ENCODE measurements at regions not wholly inside any gene's neighbourhood (a gene's known extent, or its start where the extent isn't known, plus 50 kb on each side); places are given as distances from the start of the nearest gene placed in this dataset.
"Not testable (repeated sequence)": the region's sequence is repeated elsewhere in the genome, so short reads cannot be mapped to it uniquely, and the experiment has no call there.

DNA sequence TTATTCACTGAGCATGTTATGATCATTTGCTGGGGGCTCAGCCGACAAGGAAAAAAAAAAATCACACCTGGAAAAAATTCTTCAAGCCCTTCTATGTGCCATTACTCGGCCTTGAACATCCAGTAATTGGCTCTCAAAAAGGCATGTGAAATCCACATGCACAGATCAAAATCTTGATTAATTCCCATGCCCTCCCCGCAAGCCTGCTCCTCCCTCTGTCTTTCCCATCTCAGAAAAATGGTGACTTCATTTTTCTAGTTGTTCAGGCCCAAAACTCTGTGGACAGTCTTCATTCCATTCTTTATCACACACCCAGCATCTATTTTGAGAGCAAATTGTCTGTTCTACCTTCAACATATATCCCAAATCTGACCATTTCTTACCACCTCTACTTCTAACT, 91.2 kb upstream of the FRMD4A start:
- no peak for TF ChIP-seq HNF4G (IDR thresholded peaks at IDR 0.05)
- TF ChIP-seq RAD21 (IDR thresholded peaks at IDR 0.05): no peak
- TF ChIP-seq SP1 (IDR thresholded peaks at IDR 0.05): no peak
- TF ChIP-seq, protein P1, sequence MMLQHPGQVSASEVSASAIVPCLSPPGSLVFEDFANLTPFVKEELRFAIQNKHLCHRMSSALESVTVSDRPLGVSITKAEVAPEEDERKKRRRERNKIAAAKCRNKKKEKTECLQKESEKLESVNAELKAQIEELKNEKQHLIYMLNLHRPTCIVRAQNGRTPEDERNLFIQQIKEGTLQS (IDR thresholded peaks at IDR 0.05): no peak
- TF ChIP-seq YY1 (IDR thresholded peaks at IDR 0.05): no peak
- TF ChIP-seq FOXA2 (IDR thresholded peaks at IDR 0.05): no peak
- TF ChIP-seq NR2F2 (IDR thresholded peaks at IDR 0.05): no peak
- TF ChIP-seq, protein P2, sequence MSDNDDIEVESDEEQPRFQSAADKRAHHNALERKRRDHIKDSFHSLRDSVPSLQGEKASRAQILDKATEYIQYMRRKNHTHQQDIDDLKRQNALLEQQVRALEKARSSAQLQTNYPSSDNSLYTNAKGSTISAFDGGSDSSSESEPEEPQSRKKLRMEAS (IDR thresholded peaks at IDR 0.05): no peak
- no peak for TF ChIP-seq RXRA (IDR thresholded peaks at IDR 0.05)
- TF ChIP-seq, protein P3, sequence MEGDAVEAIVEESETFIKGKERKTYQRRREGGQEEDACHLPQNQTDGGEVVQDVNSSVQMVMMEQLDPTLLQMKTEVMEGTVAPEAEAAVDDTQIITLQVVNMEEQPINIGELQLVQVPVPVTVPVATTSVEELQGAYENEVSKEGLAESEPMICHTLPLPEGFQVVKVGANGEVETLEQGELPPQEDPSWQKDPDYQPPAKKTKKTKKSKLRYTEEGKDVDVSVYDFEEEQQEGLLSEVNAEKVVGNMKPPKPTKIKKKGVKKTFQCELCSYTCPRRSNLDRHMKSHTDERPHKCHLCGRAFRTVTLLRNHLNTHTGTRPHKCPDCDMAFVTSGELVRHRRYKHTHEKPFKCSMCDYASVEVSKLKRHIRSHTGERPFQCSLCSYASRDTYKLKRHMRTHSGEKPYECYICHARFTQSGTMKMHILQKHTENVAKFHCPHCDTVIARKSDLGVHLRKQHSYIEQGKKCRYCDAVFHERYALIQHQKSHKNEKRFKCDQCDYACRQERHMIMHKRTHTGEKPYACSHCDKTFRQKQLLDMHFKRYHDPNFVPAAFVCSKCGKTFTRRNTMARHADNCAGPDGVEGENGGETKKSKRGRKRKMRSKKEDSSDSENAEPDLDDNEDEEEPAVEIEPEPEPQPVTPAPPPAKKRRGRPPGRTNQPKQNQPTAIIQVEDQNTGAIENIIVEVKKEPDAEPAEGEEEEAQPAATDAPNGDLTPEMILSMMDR (IDR thresholded peaks at IDR 0.05; ENCODE audit: low read depth, low read length, missing input control): no peak
- no peak for TF ChIP-seq HNF4A (conservative IDR thresholded peaks at IDR 0.05)
- TF ChIP-seq, protein P4, sequence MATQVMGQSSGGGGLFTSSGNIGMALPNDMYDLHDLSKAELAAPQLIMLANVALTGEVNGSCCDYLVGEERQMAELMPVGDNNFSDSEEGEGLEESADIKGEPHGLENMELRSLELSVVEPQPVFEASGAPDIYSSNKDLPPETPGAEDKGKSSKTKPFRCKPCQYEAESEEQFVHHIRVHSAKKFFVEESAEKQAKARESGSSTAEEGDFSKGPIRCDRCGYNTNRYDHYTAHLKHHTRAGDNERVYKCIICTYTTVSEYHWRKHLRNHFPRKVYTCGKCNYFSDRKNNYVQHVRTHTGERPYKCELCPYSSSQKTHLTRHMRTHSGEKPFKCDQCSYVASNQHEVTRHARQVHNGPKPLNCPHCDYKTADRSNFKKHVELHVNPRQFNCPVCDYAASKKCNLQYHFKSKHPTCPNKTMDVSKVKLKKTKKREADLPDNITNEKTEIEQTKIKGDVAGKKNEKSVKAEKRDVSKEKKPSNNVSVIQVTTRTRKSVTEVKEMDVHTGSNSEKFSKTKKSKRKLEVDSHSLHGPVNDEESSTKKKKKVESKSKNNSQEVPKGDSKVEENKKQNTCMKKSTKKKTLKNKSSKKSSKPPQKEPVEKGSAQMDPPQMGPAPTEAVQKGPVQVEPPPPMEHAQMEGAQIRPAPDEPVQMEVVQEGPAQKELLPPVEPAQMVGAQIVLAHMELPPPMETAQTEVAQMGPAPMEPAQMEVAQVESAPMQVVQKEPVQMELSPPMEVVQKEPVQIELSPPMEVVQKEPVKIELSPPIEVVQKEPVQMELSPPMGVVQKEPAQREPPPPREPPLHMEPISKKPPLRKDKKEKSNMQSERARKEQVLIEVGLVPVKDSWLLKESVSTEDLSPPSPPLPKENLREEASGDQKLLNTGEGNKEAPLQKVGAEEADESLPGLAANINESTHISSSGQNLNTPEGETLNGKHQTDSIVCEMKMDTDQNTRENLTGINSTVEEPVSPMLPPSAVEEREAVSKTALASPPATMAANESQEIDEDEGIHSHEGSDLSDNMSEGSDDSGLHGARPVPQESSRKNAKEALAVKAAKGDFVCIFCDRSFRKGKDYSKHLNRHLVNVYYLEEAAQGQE (IDR thresholded peaks at IDR 0.05): no peak
- TF ChIP-seq TAF1 (conservative IDR thresholded peaks at IDR 0.05): no peak
- TF ChIP-seq GABPA (IDR thresholded peaks at IDR 0.05 in 1 of 2, conservative IDR thresholded peaks at IDR 0.05 in 1 of 2): no peak
- TF ChIP-seq FOXA1 (IDR thresholded peaks at IDR 0.05): no peak
- no peak for TF ChIP-seq EGR1 (IDR thresholded peaks at IDR 0.05; ENCODE audit: low read depth in 2 of 2)
- TF ChIP-seq, protein P5, sequence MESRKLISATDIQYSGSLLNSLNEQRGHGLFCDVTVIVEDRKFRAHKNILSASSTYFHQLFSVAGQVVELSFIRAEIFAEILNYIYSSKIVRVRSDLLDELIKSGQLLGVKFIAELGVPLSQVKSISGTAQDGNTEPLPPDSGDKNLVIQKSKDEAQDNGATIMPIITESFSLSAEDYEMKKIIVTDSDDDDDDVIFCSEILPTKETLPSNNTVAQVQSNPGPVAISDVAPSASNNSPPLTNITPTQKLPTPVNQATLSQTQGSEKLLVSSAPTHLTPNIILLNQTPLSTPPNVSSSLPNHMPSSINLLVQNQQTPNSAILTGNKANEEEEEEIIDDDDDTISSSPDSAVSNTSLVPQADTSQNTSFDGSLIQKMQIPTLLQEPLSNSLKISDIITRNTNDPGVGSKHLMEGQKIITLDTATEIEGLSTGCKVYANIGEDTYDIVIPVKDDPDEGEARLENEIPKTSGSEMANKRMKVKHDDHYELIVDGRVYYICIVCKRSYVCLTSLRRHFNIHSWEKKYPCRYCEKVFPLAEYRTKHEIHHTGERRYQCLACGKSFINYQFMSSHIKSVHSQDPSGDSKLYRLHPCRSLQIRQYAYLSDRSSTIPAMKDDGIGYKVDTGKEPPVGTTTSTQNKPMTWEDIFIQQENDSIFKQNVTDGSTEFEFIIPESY (IDR thresholded peaks at IDR 0.05): no peak
- H3K36me3 ChIP-seq (ENCODE audit: control insufficient read depth in 4 of 4, insufficient read depth in 3 of 4, low read depth in 1 of 4, low read length in 3 of 4): no peaks in the 10 kb centered on the region
- no peak for DNase-seq (ENCODE audit: low spot score)
- no peaks in the 10 kb centered on the region for H3K27me3 ChIP-seq (ENCODE audit: control insufficient read depth in 4 of 4, insufficient read depth in 4 of 4, low read length in 3 of 4)
- no peak overlapping the region for H3K4me3 ChIP-seq (ENCODE audit: low read depth in 1 of 3, low read length in 3 of 3)
- no peaks in the 10 kb centered on the region for H3K4me1 ChIP-seq (ENCODE audit: control insufficient read depth in 4 of 4, insufficient read depth in 4 of 4, low read length in 3 of 4)
- no peak overlapping the region for H3K27ac ChIP-seq (ENCODE audit: low read depth in 1 of 2, low read length in 2 of 2)
- H3K9ac ChIP-seq (ENCODE audit: low read depth in 1 of 2, low read length in 2 of 2): no peak overlapping the region
- H3K9me3 ChIP-seq (ENCODE audit: control insufficient read depth in 4 of 4, low read length in 3 of 4): no peaks in the 10 kb centered on the region
- WGBS: 85% methylated on average over 3 of the region's 3 CpGs

DNA sequence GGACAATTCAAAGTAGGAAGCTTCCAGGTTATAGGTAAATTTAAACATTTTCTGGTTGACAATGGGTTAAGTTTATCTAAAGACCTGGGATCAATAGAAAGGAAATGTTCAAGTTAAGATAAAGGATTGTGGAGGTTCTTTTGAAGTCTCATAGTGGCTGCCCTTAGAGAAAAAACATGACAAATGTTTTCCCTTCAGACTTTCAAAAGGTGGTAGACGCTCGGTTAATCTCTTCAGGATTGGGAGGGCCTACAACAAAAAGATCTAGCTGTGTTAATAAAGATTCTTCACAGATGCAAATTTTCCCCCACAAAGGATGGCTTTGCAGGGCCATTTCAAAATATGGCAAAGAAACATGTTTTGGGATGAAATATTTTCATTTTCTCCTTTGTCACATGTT, 86.6 kb upstream of the FRMD4A start:
- H3K9me3 ChIP-seq (ENCODE audit: control insufficient read depth in 4 of 4, low read length in 3 of 4); DNase-seq (ENCODE audit: low spot score); H3K36me3 ChIP-seq (ENCODE audit: control insufficient read depth in 4 of 4, insufficient read depth in 3 of 4, low read depth in 1 of 4, low read length in 3 of 4); H3K27ac ChIP-seq (ENCODE audit: low read depth in 1 of 2, low read length in 2 of 2); H3K27me3 ChIP-seq (ENCODE audit: control insufficient read depth in 4 of 4, insufficient read depth in 4 of 4, low read length in 3 of 4); H3K4me1 ChIP-seq (ENCODE audit: control insufficient read depth in 4 of 4, insufficient read depth in 4 of 4, low read length in 3 of 4); H3K4me3 ChIP-seq (ENCODE audit: low read depth in 1 of 3, low read length in 3 of 3); H3K9ac ChIP-seq (ENCODE audit: low read depth in 1 of 2, low read length in 2 of 2): not testable (repeated sequence)
- 92% methylated on average over 2 of the region's 2 CpGs for WGBS
